ENCODE measurements at regions not wholly inside any gene's neighbourhood (a gene's known extent, or its start where the extent isn't known, plus 50 kb on each side); places are given as distances from the start of the nearest gene placed in this dataset.

- no peaks in the 10 kb centered on the region for H3K36me3 ChIP-seq
- no peak overlapping the region for H3K27ac ChIP-seq
- peaks cover 0 to 5% (median 0%) of the 10 kb centered on the region in 4 donors for H3K9me3 ChIP-seq
- WGBS, 2 donors: 52 to 63% methylated on average over 2 of the region's 2 CpGs
- H3K27me3 ChIP-seq: no peaks in the 10 kb centered on the region
- no peak for TF ChIP-seq EP300 (IDR thresholded peaks at IDR 0.05)
- no peak for TF ChIP-seq POLR2A (IDR thresholded peaks at IDR 0.05)
- TF ChIP-seq CTCF (IDR thresholded peaks at IDR 0.05): no peak
- no peak overlapping the region for H3K4me3 ChIP-seq
- no peak for DNase-seq (ENCODE audit: low spot score in 2 of 2)
- H3K4me1 ChIP-seq: no peaks in the 10 kb centered on the region
These were observed 283.8 kb upstream of the ARSJ start for GRCh38 chr4:114263233-114263632.

GRCh38 chr4:114264452-114264851, 285.0 kb upstream of the ARSJ start:
- Histone ChIP-seq H3K4me3 (no peak overlapping the region), H3K27ac (no peak overlapping the region), H3K27me3 (no peaks in the 10 kb centered on the region), H3K9me3 (peaks cover 0 to 5% (median 0%) of the 10 kb centered on the region in 4 donors), H3K4me1 (no peaks in the 10 kb centered on the region), H3K36me3 (no peaks in the 10 kb centered on the region)
- TF ChIP-seq POLR2A (IDR thresholded peaks at IDR 0.05) (no peak), EP300 (IDR thresholded peaks at IDR 0.05) (no peak), CTCF (IDR thresholded peaks at IDR 0.05) (no peak)
- no peak for DNase-seq (ENCODE audit: low spot score in 2 of 2)
- WGBS, 2 donors: 53 to 63% methylated on average over 1 of the region's 1 CpG

GRCh38 chr4:114264877-114265291, 285.4 kb upstream of the ARSJ start:
- no peak overlapping the region for H3K4me3 ChIP-seq
- H3K4me1 ChIP-seq: no peaks in the 10 kb centered on the region
- H3K9me3 ChIP-seq: peaks cover 0 to 5% (median 0%) of the 10 kb centered on the region in 4 donors
- 15 to 22% methylated on average over 1 of the region's 1 CpG for WGBS, 2 donors
- no peak for TF ChIP-seq CTCF (IDR thresholded peaks at IDR 0.05)
- TF ChIP-seq EP300 (IDR thresholded peaks at IDR 0.05): no peak
- no peak for TF ChIP-seq POLR2A (IDR thresholded peaks at IDR 0.05)
- no peak for DNase-seq (ENCODE audit: low spot score in 2 of 2)
- no peaks in the 10 kb centered on the region for H3K36me3 ChIP-seq
- no peak overlapping the region for H3K27ac ChIP-seq
- no peaks in the 10 kb centered on the region for H3K27me3 ChIP-seq

GRCh38 chr4:114265342-114265741, 285.9 kb upstream of the ARSJ start:
- Histone ChIP-seq H3K27me3 (no peaks in the 10 kb centered on the region), H3K27ac (no peak overlapping the region), H3K9me3 (peaks cover 0 to 5% (median 0%) of the 10 kb centered on the region in 4 donors), H3K36me3 (no peaks in the 10 kb centered on the region), H3K4me1 (no peaks in the 10 kb centered on the region), H3K4me3 (no peak overlapping the region)
- DNase-seq (ENCODE audit: low spot score in 2 of 2): no peak
- 68 to 72% methylated on average over 3 of the region's 3 CpGs for WGBS, 2 donors
- no peak for TF ChIP-seq POLR2A (IDR thresholded peaks at IDR 0.05)
- no peak for TF ChIP-seq CTCF (IDR thresholded peaks at IDR 0.05)
- TF ChIP-seq EP300 (IDR thresholded peaks at IDR 0.05): no peak

GRCh38 chr4:114267976-114268375, 288.5 kb upstream of the ARSJ start:
- no peaks in the 10 kb centered on the region for H3K36me3 ChIP-seq
- no peak overlapping the region for H3K4me3 ChIP-seq
- H3K9me3 ChIP-seq: no peaks in the 10 kb centered on the region
- WGBS, 2 donors: 78 to 83% methylated on average over 1 of the region's 1 CpG
- TF ChIP-seq CTCF (IDR thresholded peaks at IDR 0.05): no peak
- no peak for TF ChIP-seq POLR2A (IDR thresholded peaks at IDR 0.05)
- TF ChIP-seq EP300 (IDR thresholded peaks at IDR 0.05): no peak
- no peaks in the 10 kb centered on the region for H3K27me3 ChIP-seq
- peaks cover 0 to 21% (median 0%) of the 10 kb centered on the region in 4 donors for H3K4me1 ChIP-seq
- no peak overlapping the region for H3K27ac ChIP-seq
- DNase-seq (ENCODE audit: low spot score in 2 of 2): no peak
